GM04503 (cell line): ENCODE measurements at regions not wholly inside any gene's neighbourhood (a gene's known extent, or its start where the extent isn't known, plus 50 kb on each side); places are given as distances from the start of the nearest gene placed in this dataset.

Source experiments
- DNase-seq: peaks from one replicate; pipeline ENCODE4 v3.0.0-alpha.2; 2012; ENCODE audit warnings: low read depth

DNA sequence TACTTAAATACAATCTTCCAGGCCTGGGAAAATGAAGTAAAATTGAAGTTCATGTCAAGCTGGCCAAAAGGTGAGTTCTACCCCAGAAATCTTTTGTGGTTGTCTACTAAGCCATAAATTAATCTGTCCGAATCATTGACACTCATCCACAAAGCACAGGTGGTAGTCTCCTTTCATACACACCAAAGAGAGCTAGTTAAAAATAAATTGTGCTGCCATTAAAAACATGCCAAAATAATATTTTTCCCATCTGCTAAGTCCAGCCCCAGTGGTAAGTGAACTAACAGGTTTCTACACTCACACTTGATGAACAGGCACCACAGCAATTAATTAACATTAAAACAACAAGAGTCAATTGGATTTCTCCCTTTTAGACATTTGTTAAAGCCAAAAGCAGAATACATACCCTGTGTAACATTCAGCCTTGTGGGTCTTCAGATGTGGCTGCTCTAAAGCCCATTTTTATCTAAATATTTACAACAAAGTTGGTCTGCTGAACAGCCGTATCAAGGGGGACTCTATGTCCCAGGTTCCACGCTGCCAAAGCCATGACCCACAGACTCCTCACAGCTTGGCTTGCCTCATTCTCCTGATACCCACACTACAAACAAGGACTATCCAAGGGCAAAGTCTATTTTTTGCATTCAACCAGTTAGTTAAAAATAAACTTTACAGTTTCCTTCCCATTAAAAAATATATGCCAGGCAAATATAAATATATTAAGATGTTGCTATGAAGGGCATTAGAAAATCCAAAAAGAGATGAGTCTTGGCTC is 490.4 kb downstream of the BMP2 start:
- no peak for DNase-seq

- no peak for DNase-seq
Measured at GRCh38 chr20:7262803-7263202, 495.3 kb downstream of the BMP2 start.

GRCh38 chr20:7264137-7264536 is 496.7 kb downstream of the BMP2 start:
- DNase-seq = no peak

GRCh38 chr20:7269452-7269851 is 502.0 kb downstream of the BMP2 start:
- no peak for DNase-seq

DNA sequence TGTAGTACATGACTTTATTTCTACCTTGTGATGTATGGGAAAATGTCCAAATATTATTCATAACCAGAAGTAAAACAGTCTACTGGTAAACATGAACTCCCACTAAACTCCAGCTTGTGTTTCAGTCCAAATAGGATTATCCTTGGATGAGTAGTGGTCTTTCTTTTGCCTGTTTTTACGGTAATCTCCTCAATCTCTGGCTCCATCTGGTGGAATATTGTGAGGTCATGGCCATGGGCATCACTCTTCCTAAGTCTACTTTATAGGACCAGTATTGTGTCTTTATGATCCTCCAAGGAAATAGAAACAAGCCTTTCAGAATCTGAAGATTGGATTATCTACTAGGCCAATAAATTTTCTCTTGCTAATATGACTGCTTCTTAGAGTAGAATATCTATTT is 505.0 kb downstream of the BMP2 start:
- DNase-seq = no peak

- DNase-seq = no peak
Measured at GRCh38 chr20:7274870-7275269, 507.4 kb downstream of the BMP2 start.

GRCh38 chr20:7275645-7276237 is 508.3 kb downstream of the BMP2 start:
- no peak for DNase-seq

DNA sequence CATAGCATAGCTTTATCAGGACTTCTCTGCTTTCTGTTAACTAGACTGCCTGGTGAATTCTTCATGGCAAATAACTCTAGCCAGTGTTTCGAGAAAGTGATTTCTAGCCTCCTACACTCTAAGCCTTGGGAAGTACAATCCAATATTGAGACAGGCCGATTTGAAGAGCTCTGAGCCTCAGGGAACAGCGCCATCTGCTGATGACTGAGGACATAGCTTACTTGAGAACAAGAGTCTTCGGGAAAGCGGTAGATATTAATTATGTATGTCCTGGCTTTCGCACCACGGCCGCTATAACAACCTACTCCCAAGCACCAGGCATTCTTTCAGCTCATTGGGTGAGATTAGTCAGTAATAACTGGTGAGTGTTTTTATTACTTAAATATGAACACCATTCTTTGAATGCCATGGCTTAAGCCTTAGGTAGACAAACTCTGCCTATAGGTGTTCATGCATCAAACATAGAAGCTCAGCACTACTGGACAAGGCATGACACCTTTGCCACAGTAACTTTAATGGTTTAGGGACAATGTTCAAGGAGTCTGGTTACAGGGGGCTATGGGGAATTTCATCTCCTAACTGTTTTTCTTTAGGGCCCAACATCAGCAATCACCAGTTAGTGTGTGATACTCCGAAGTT is 518.6 kb downstream of the BMP2 start:
- DNase-seq = peak; percentile 5

- DNase-seq = no peak
Measured at GRCh38 chr20:7291323-7291943, 523.9 kb downstream of the BMP2 start.

- no peak for DNase-seq
Measured at GRCh38 chr20:7291946-7292345, 524.5 kb downstream of the BMP2 start.

- no peak for DNase-seq
Measured at GRCh38 chr20:7294816-7295360, 527.4 kb downstream of the BMP2 start.

- DNase-seq = no peak
Measured at GRCh38 chr20:7301807-7302206, 534.3 kb downstream of the BMP2 start.

- DNase-seq = no peak
Measured at GRCh38 chr20:7302250-7302649, 534.8 kb downstream of the BMP2 start.

- no peak for DNase-seq
Measured at GRCh38 chr20:7305976-7306375, 538.5 kb downstream of the BMP2 start.

GRCh38 chr20:7308163-7308562 is 540.7 kb downstream of the BMP2 start:
- no peak for DNase-seq

DNA sequence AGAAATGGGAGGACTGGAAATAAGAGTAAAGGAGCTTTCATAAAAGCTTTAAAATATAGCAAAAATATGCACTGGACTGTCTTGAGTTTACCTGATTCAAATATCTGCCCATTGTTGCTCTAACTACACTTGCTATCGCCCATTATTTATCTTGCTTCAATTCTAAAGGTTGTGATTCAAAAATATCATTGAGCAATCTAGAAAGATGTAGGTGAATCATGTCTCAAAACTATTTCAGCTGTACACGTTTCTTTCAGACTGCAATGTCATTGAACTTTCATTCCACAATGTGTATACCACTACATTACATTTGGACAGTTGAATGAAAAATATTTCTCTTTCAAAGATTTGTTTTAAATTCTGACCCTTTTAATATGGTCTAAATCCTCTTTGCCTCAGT is 545.6 kb downstream of the BMP2 start:
- no peak for DNase-seq

DNA sequence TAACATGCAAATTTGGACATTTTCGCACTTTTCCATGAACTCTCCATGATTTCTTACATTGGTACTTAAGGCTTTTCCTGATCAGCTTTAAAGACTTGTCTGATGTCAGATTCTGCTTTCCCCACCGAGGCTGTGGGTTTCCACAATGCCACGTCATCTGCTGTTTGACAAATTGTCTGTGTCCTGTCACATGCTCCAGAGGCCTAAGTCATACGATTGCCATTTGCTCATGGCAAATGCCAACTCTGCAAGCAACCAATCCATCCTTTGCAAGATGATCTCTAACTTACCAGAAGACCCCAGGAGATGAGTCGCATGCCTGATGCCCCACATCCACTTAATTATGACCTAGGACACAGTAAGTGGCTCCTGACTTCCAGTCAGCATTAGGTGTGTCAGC is 556.5 kb downstream of the BMP2 start:
- DNase-seq = no peak

DNA sequence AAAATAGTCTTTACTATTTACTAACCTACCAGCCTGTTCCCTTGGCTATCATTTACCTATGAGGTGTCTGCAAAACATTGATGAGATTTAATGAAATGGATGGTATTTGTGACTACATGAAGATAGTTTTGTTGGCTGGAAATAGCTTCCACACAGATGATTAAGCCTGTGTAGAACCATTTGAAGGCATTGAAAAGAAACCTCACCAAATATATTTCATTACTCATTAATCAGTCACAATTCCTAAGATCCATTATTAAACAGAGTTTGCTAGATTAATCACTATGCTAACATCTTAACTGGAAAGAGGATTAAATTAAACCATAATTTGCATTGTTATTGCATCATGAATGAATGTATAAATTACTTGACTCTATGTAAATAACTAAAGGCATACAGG is 560.3 kb downstream of the BMP2 start:
- no peak for DNase-seq

- no peak for DNase-seq
Measured at GRCh38 chr20:7330850-7331249, 563.4 kb downstream of the BMP2 start.

- DNase-seq = no peak
Measured at GRCh38 chr20:7332169-7332568, 564.7 kb downstream of the BMP2 start.

GRCh38 chr20:7333841-7334240 is 566.4 kb downstream of the BMP2 start:
- DNase-seq = no peak

DNA sequence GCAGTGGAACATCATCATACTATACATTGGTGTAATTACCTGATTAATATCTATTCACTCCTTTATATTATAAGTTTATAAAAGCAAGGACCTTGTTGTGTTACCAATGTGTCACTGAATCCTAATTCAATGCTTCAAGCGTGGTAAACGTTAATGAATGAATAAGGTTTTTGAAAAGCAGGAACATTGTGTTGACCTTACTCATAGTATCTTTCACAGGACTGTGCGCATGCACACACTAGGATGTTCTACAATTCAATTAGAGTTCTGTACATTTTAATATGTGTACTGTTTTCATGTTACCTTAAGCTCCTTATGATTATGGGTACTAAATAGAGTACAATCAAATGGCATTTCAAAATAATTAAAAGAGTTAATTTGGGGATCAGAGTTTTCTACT is 578.5 kb downstream of the BMP2 start:
- DNase-seq = no peak

- no peak for DNase-seq
Measured at GRCh38 chr20:7346562-7346961, 579.1 kb downstream of the BMP2 start.
